ENCODE measurements at regions not wholly inside any gene's neighbourhood (a gene's known extent, or its start where the extent isn't known, plus 50 kb on each side); places are given as distances from the start of the nearest gene placed in this dataset.

DNA sequence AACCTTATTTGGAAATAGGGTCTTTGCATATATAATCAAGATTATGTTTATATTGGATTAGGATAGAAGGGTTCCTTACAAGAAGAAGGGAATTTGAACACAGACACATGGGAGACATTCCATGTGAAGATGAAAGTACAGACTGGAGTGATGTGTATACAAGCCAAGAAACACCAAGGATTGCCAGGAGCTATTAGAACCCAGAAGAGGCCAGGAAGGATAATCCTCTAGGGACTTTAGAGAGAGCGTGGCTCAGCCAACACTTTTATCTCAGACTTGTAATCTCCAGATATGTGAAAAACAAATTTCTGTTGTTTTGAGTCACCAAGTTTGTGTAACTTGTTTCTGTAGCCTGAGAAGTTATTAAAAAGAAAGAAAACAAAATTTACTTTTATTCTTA is 1173.9 kb upstream of the CITED2 start:
- TF ChIP-seq, protein P1, sequence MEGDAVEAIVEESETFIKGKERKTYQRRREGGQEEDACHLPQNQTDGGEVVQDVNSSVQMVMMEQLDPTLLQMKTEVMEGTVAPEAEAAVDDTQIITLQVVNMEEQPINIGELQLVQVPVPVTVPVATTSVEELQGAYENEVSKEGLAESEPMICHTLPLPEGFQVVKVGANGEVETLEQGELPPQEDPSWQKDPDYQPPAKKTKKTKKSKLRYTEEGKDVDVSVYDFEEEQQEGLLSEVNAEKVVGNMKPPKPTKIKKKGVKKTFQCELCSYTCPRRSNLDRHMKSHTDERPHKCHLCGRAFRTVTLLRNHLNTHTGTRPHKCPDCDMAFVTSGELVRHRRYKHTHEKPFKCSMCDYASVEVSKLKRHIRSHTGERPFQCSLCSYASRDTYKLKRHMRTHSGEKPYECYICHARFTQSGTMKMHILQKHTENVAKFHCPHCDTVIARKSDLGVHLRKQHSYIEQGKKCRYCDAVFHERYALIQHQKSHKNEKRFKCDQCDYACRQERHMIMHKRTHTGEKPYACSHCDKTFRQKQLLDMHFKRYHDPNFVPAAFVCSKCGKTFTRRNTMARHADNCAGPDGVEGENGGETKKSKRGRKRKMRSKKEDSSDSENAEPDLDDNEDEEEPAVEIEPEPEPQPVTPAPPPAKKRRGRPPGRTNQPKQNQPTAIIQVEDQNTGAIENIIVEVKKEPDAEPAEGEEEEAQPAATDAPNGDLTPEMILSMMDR (IDR thresholded peaks at IDR 0.05), result no peak
- TF ChIP-seq POLR2A (IDR thresholded peaks at IDR 0.05), result no peak

Measured in heart left ventricle (tissue), 13 donors.